ENCODE measurements at regions not wholly inside any gene's neighbourhood (a gene's known extent, or its start where the extent isn't known, plus 50 kb on each side); places are given as distances from the start of the nearest gene placed in this dataset.

DNA sequence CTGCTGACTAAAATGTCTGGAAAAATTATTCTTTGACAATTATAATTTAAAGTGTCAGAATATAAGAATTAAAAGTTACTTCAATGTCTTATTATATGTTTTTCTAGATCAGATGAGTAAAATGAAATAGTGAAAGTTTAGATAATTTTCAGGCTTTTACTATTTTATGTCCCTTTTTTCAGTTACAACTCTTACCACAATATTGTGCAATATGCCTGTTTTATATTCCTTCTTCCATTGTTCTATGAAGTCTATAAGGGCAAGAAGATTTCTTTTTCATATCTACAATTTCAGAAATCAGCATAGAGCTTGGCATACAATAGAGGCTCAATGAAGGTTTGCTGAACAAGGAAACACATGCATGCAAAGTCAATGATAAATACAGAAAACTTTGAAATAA lies 401.2 kb upstream of the HTR1E start:
- H3K4me1 Mint-ChIP-seq, result no peaks in the 10 kb centered on the region
- no peak overlapping the region for H3K27ac Mint-ChIP-seq
- no peaks in the 10 kb centered on the region for H3K9me3 Mint-ChIP-seq
- H3K27me3 Mint-ChIP-seq (ENCODE audit: low read depth, poor library complexity), result peaks cover 4% of the 10 kb centered on the region
- DNase-seq, result no peak
- TF ChIP-seq, protein P1, sequence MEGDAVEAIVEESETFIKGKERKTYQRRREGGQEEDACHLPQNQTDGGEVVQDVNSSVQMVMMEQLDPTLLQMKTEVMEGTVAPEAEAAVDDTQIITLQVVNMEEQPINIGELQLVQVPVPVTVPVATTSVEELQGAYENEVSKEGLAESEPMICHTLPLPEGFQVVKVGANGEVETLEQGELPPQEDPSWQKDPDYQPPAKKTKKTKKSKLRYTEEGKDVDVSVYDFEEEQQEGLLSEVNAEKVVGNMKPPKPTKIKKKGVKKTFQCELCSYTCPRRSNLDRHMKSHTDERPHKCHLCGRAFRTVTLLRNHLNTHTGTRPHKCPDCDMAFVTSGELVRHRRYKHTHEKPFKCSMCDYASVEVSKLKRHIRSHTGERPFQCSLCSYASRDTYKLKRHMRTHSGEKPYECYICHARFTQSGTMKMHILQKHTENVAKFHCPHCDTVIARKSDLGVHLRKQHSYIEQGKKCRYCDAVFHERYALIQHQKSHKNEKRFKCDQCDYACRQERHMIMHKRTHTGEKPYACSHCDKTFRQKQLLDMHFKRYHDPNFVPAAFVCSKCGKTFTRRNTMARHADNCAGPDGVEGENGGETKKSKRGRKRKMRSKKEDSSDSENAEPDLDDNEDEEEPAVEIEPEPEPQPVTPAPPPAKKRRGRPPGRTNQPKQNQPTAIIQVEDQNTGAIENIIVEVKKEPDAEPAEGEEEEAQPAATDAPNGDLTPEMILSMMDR (IDR thresholded peaks at IDR 0.05), result no peak
- no peak overlapping the region for H3K4me3 Mint-ChIP-seq
- H3K36me3 Mint-ChIP-seq (ENCODE audit: low read depth), result no peaks in the 10 kb centered on the region

DNA sequence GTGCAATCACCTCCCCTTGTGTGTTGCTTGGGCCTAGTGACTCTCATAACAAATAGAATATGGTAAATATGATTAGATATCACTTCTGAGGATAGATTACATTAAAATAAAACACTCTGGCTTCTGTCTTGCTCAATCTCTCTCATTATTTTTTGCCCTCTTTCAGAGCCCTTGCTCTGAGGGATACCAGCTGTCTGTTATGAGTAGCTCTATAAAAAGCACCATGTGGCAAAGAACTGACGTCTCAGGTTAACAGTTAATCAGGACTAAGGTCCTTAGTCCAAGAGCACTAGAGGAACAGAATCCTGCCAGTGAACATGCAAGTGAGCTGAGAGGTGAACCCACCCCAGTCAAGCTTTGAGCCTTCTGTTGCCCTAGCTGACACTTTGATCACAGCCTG lies 402.2 kb upstream of the HTR1E start:
- TF ChIP-seq, protein P1 (IDR thresholded peaks at IDR 0.05), result no peak
- H3K27me3 Mint-ChIP-seq (ENCODE audit: low read depth, poor library complexity), result peaks cover 4% of the 10 kb centered on the region

DNA sequence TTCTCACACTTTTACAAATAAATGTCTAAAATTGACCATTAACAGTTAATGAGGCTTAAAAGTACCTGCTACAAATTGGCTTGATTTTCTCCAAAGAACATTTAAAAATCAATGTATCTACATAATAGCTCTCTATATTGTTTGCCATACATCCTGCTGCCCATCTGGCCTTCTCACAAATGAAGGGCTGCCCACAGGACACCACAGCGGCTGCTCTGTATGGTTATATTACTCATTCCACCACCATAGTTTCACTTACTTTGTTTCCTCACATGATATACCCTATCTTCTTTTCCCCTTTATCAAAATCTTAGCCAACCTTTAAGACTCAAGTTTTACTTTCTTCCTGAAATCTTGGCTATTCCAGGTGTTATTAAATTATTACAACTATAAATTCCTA lies 407.7 kb upstream of the HTR1E start:
- TF ChIP-seq, protein P1 (IDR thresholded peaks at IDR 0.05), result no peak
- Mint-ChIP-seq H3K27ac (no peak overlapping the region), H3K9me3 (no peaks in the 10 kb centered on the region), H3K4me1 (no peaks in the 10 kb centered on the region), H3K27me3 (ENCODE audit: low read depth, poor library complexity) (no peaks in the 10 kb centered on the region), H3K36me3 (ENCODE audit: low read depth) (no peaks in the 10 kb centered on the region), H3K4me3 (no peak overlapping the region)
- DNase-seq, result no peak

More for the DNA sequence above, 402.2 kb upstream of the HTR1E start:
- Mint-ChIP-seq H3K4me3 (no peak overlapping the region), H3K9me3 (no peaks in the 10 kb centered on the region), H3K36me3 (ENCODE audit: low read depth) (no peaks in the 10 kb centered on the region), H3K27ac (no peak overlapping the region), H3K4me1 (no peaks in the 10 kb centered on the region)
- no peak for DNase-seq

DNA sequence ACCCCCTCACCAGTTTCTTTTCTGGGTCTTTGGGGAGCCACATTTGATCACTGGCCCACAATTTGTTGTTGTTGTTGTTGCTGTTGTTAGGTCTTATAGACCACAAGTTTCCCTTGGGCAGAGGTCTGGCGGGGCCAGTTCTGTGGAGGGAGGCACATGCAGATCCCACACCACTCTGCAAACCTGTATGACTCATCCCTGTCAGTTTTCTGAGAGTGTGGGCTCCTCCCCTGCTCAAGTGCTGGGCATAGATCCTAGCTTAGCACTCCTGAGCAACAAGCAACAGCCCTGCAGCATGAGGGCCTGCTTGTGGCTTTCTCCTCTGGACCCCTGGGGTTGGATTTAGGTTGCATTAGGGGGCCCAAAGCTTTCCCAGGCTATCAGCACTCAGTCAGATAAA lies 411.1 kb upstream of the HTR1E start:
- no peak overlapping the region for H3K27ac Mint-ChIP-seq
- no peaks in the 10 kb centered on the region for H3K27me3 Mint-ChIP-seq (ENCODE audit: low read depth, poor library complexity)
- TF ChIP-seq, protein P1 (IDR thresholded peaks at IDR 0.05), result no peak
- DNase-seq, result no peak
- no peaks in the 10 kb centered on the region for H3K4me1 Mint-ChIP-seq
- no peak overlapping the region for H3K4me3 Mint-ChIP-seq
- H3K36me3 Mint-ChIP-seq (ENCODE audit: low read depth), result no peaks in the 10 kb centered on the region
- peaks cover 5% of the 10 kb centered on the region for H3K9me3 Mint-ChIP-seq

DNA sequence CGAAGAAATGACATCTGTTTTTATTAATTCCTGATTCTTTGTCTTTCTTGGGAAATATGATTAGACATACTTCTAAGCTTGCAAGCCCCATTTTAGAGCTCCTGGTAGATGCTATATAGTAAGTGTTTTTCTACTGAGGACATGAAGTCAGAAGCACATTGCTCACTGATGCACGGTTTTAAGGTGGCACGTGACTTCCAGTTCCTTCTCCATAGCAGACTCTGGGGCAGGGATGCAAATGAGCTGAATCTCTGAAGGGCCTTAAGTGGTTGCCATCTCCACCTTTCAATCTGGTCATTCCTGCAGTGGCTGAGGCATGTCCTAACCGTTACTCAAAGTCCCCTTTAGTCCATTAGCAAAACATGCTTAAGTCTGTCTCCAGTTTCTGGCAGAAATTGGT lies 421.2 kb upstream of the HTR1E start:
- no peak for DNase-seq
- no peaks in the 10 kb centered on the region for H3K9me3 Mint-ChIP-seq
- no peak overlapping the region for H3K4me3 Mint-ChIP-seq

DNA sequence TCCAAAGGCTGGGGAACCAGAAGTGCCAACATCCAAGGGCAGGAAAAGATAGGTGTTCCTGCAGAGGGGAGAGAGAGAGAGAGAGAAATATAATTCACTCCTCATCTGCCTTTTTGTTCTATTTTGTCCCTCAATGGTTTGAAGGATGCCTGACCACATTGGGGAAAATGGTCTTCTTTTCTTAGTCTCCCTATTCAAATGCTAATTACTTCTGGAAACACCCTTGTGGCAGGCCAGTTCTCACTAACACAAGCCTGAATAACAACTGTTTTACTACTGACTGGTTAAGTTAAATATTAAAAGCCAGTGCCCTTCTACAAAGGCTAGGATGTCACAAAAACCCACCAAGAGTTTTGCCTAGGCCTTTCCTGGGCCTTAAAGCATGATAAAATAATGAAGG lies 425.4 kb upstream of the HTR1E start:
- H3K36me3 Mint-ChIP-seq (ENCODE audit: low read depth), result no peaks in the 10 kb centered on the region
- H3K27me3 Mint-ChIP-seq (ENCODE audit: low read depth, poor library complexity), result no peaks in the 10 kb centered on the region
- no peak for DNase-seq
- peaks cover 4% of the 10 kb centered on the region for H3K9me3 Mint-ChIP-seq
- no peaks in the 10 kb centered on the region for H3K4me1 Mint-ChIP-seq
- H3K27ac Mint-ChIP-seq, result no peak overlapping the region
- TF ChIP-seq, protein P1 (IDR thresholded peaks at IDR 0.05), result no peak
- no peak overlapping the region for H3K4me3 Mint-ChIP-seq

More for the DNA sequence above, 421.2 kb upstream of the HTR1E start:
- H3K36me3 Mint-ChIP-seq (ENCODE audit: low read depth), result no peaks in the 10 kb centered on the region
- H3K4me1 Mint-ChIP-seq, result no peaks in the 10 kb centered on the region
- H3K27me3 Mint-ChIP-seq (ENCODE audit: low read depth, poor library complexity), result no peaks in the 10 kb centered on the region
- TF ChIP-seq, protein P1 (IDR thresholded peaks at IDR 0.05), result no peak
- H3K27ac Mint-ChIP-seq, result no peak overlapping the region
